Amniotic epithelial cell (primary cell): ENCODE measurements at regions not wholly inside any gene's neighbourhood (a gene's known extent, or its start where the extent isn't known, plus 50 kb on each side); places are given as distances from the start of the nearest gene placed in this dataset.

ENCODE experiments used
- DNase-seq: peaks from one replicate; pipeline ENCODE4 v3.0.0-alpha.2; 2010; ENCODE audit warnings: low read depth

- no peak for DNase-seq
Observed at GRCh38 chr14:22337521-22337920, 251.5 kb downstream of the DAD1 start.

GRCh38 chr14:22336031-22336430 is 253.0 kb downstream of the DAD1 start:
- no peak for DNase-seq

- no peak for DNase-seq
Observed at GRCh38 chr14:22334627-22335026, 254.4 kb downstream of the DAD1 start.

- DNase-seq = no peak
Observed at GRCh38 chr14:22334275-22334577, 254.8 kb downstream of the DAD1 start.

- peak; percentile 73 for DNase-seq
Observed at GRCh38 chr14:22333422-22334274, 255.4 kb downstream of the DAD1 start.

GRCh38 chr14:22332686-22333421 is 256.2 kb downstream of the DAD1 start:
- no peak for DNase-seq

- no peak for DNase-seq
Observed at GRCh38 chr14:22329371-22329770, 259.7 kb downstream of the DAD1 start.

- no peak for DNase-seq
Observed at GRCh38 chr14:22325676-22326400, 263.2 kb downstream of the DAD1 start.

GRCh38 chr14:22320362-22320750 is 268.7 kb downstream of the DAD1 start:
- DNase-seq = no peak

- DNase-seq = peak; percentile 52
Observed at GRCh38 chr14:22319526-22320361, 269.3 kb downstream of the DAD1 start.

GRCh38 chr14:22318951-22319350 is 270.1 kb downstream of the DAD1 start:
- DNase-seq = no peak

GRCh38 chr14:22316473-22316872 is 272.6 kb downstream of the DAD1 start:
- DNase-seq = no peak

GRCh38 chr14:22315336-22315735 is 273.7 kb downstream of the DAD1 start:
- no peak for DNase-seq

- peak; percentile 40 for DNase-seq
Observed at GRCh38 chr14:22314183-22314820, 274.7 kb downstream of the DAD1 start.

GRCh38 chr14:22313172-22313801 is 275.7 kb downstream of the DAD1 start:
- no peak for DNase-seq

- DNase-seq = no peak
Observed at GRCh38 chr14:22311636-22312035, 277.4 kb downstream of the DAD1 start.

GRCh38 chr14:22305607-22306006 is 283.4 kb downstream of the DAD1 start:
- DNase-seq = no peak

GRCh38 chr14:22304326-22304725 is 284.7 kb downstream of the DAD1 start:
- no peak for DNase-seq

- peak; percentile 7 for DNase-seq
Observed at GRCh38 chr14:22303589-22304195, 285.3 kb downstream of the DAD1 start.

GRCh38 chr14:22300646-22301045 is 288.4 kb downstream of the DAD1 start:
- DNase-seq = no peak

GRCh38 chr14:22297376-22297775 is 291.6 kb downstream of the DAD1 start:
- DNase-seq = no peak
